ENCODE measurements at regions not wholly inside any gene's neighbourhood (a gene's known extent, or its start where the extent isn't known, plus 50 kb on each side); places are given as distances from the start of the nearest gene placed in this dataset.
"Not testable (repeated sequence)": the region's sequence is repeated elsewhere in the genome, so short reads cannot be mapped to it uniquely, and the experiment has no call there.

DNA sequence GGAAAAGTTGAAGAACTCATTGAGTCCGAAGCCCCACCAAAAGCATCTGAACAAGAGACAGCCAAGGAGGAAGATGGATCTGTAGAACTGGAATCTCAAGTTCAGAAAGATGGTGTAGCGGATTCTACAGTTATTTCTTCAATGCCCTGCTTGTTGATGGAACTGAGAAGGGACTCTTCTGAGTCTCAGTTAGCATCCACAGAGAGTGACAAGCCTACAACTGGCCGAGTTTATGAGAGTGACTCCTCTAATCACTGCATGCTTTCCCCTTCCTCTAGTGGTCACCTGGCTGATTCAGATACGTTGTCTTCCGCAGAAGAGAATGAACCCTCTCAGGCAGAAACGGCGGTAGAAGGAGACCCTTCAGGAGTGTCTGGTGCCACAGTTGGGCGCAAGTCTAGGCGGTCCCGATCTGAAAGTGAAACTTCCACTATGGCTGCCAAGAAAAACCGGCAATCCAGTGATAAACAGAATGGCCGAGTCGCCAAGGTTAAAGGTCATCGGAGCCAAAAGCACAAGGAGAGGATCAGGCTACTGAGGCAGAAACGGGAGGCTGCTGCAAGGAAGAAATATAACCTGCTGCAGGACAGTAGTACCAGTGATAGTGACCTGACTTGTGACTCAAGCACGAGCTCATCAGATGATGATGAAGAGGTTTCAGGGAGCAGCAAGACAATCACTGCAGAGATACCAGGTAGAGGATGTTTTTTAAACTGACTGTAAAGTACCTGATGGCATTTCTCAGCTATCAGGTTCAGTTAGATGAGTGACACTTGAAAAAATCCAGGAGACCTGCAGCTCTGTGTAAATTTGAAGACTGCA is 111.9 kb downstream of the HAUS1 start:
- DNase-seq (ENCODE audit: low read depth), result no peak
- H3K4me3 ChIP-seq (ENCODE audit: low read length), result no peak overlapping the region
- TF ChIP-seq CTCF (conservative IDR thresholded peaks at IDR 0.05; ENCODE audit: low read depth, low read length), result no peak

GRCh38 chr18:46220116-46220515 is 115.9 kb downstream of the HAUS1 start:
- no peak for DNase-seq (ENCODE audit: low read depth)
- no peak overlapping the region for H3K4me3 ChIP-seq (ENCODE audit: low read length)
- TF ChIP-seq CTCF (conservative IDR thresholded peaks at IDR 0.05; ENCODE audit: low read depth, low read length), result no peak

DNA sequence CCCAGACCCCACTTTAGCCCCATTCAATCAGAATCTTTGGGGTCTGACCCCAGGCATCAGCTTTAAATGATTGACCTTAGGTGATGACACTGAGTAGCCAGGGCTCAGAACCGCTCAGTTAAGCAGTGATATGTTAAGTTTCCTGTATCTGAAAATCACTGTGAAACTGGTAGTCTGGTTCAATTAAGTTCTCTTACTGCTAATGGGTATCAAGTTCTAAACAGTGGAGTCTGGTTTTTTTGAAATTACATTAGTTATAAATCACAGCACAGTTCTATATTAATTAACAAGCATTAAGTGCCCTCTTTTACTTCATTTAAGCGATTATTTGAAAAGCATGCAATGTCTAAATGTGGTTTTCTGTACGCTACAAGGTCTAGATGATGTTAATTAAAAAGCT is 117.9 kb downstream of the HAUS1 start:
- TF ChIP-seq CTCF (conservative IDR thresholded peaks at IDR 0.05; ENCODE audit: low read depth, low read length), result no peak
- DNase-seq (ENCODE audit: low read depth), result no peak
- H3K4me3 ChIP-seq (ENCODE audit: low read length), result no peak overlapping the region

DNA sequence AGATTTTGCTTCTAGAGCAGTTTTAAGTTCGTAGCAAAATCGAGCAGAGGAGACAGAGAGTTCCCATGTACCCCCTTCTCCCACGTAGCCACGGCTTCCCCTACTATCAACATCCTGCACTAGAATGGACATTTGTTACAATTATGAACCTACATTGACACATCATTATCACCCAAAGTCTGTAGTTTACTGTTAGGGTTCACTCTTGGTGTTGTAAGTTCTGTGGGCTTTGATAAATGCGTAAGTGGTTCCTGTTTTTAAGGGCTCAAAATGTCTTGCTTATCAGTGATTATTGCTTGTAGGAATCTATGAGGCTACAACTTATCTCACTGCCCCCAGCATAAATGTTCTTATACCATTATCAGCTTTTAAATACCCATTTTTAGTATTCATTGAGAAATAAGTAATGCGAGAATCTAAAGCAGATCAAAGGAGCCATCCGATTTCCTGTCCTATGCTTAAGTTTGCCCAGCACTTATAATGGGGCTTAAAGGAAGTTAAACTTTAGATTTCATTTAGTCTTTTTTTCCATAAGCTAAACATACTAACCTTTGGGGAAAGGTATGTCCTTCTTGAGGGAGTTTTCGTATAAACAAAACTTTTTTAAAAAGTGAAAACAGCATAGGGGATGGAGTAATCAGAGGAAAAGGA is 118.7 kb downstream of the HAUS1 start:
- DNase-seq (ENCODE audit: low read depth), result no peak
- H3K4me3 ChIP-seq (ENCODE audit: low read length), result no peak overlapping the region
- no peak for TF ChIP-seq CTCF (conservative IDR thresholded peaks at IDR 0.05; ENCODE audit: low read depth, low read length)

DNA sequence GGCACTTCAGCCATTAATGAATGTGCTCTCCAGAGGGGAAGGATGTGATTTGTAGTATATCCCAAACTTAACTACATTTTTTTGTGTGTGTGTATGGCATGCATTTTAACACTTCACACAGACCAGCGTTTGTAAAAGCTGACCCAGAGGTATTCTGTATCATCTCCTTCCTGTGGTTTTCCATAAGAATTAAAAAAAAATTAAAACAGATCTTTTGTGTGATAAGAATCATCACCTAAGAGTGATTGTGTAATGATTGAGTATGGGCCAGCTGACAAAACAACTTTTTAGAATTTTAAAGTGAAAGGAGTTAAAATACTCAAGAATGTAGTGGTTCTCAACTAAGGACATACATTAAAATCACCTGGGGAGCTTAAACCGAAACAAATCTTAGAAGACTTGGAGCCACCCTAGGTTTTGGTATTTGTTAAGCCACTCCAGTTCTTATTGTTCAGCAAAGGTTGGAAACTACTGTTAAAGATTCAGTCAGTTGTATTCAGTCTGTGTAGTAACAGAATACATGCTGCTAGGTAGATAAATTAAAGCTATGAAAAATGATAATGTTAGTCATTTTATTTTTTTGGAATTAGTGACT is 120.1 kb downstream of the HAUS1 start:
- no peak overlapping the region for H3K4me3 ChIP-seq (ENCODE audit: low read length)
- no peak for DNase-seq (ENCODE audit: low read depth)
- no peak for TF ChIP-seq CTCF (conservative IDR thresholded peaks at IDR 0.05; ENCODE audit: low read depth, low read length)

DNA sequence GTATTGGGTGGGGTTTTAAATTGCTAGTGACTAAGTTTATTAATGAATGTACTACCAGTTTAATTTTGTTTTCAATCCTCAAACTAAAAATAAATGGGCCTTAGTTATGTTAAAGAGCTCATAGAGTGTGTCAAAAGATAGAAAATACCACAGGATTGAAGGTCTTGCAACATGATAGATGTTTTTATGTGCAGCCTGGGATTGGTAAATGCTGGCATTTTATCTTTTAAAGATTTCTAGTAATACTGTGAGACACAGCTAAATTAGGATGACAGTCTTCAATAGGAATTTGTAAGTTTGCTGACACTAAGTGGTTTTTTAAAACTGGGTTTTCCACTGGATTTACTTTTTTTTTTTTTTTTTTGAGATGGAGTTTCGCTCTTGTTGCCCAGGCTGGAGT is 122.3 kb downstream of the HAUS1 start:
- no peak overlapping the region for H3K4me3 ChIP-seq (ENCODE audit: low read length)
- DNase-seq (ENCODE audit: low read depth), result no peak
- TF ChIP-seq CTCF (conservative IDR thresholded peaks at IDR 0.05; ENCODE audit: low read depth, low read length), result no peak

GRCh38 chr18:46229641-46230040 is 125.5 kb downstream of the HAUS1 start:
- not testable (repeated sequence) for DNase-seq (ENCODE audit: low read depth)

More at GRCh38 chr18:46229641-46230040, 125.5 kb downstream of the HAUS1 start:
- H3K4me3 ChIP-seq (ENCODE audit: low read length), result not testable (repeated sequence)

All from retinal pigment epithelial cell (primary cell).